Vagina (tissue), 2 donors: ENCODE measurements at regions not wholly inside any gene's neighbourhood (a gene's known extent, or its start where the extent isn't known, plus 50 kb on each side); places are given as distances from the start of the nearest gene placed in this dataset.

ENCODE experiments used
- DNase-seq, 2 donors: peaks; one replicate each; pipeline ENCODE4 v3.0.0-alpha.2; 2017; ENCODE audit errors: extremely low spot score in 2 of 2
- H3K27ac ChIP-seq: fragments of 200-600 bp; sonication (generic); one replicate; pipeline ENCODE4 v1.5.1; 2019
- H3K27me3 ChIP-seq: fragments of 200-600 bp; sonication (generic); one replicate; pipeline ENCODE4 v1.5.1; 2019
- H3K36me3 ChIP-seq, 2 donors: fragments of 200-600 bp; sonication (generic); one replicate each; pipeline ENCODE4 v1.5.1; 2017 to 2019
- H3K4me1 ChIP-seq: fragments of 200-600 bp; sonication (generic); one replicate; pipeline ENCODE4 v1.5.1; 2019
- H3K4me3 ChIP-seq, 2 donors: fragments of 200-600 bp; sonication (generic); 1 replicate in 1 of 2; 2 replicates in 1 of 2; pipeline ENCODE4 v1.5.1; 2016 to 2019
- H3K9me3 ChIP-seq: fragments of 200-600 bp; sonication (generic); one replicate; pipeline ENCODE4 v1.5.1; 2019
- POLR2A ChIP-seq, 2 donors: fragments of 450-650 bp; IDR thresholded peaks; one replicate each; pipeline ENCODE4 v1.6.1; 2017; ENCODE audit warnings: antibody characterized with exemption in 2 of 2, mild to moderate bottlenecking in 2 of 2, moderate library complexity in 2 of 2
- POLR2AphosphoS5 ChIP-seq, 2 donors: sonication (generic); formaldehyde crosslinking; IDR thresholded peaks; one replicate each; pipeline ENCODE4 v1.9.0; 2017; ENCODE audit warnings: antibody characterized with exemption in 2 of 2, mild to moderate bottlenecking in 2 of 2, low read depth in 1 of 2; ENCODE audit not compliant: insufficient read depth in 1 of 2
- intact Hi-C: fragments of 100-400 bp; cut with DNase I; formaldehyde crosslinking; loops from one replicate; pipeline ENCODE4 v1.15.1; 2023
- TF ChIP-seq, protein P1 (sequence below), 3 experiments: fragments of 450-650 bp in 2 of 3; fragments of 200-600 bp in 1 of 3; sonication (generic) in 1 of 3; IDR thresholded peaks; one replicate each; pipeline ENCODE4 v1.5.1; 2017 to 2019; ENCODE audit warnings: antibody characterized with exemption in 3 of 3, mild to moderate bottlenecking in 2 of 3, moderate library complexity in 2 of 3

GRCh38 chr4:71188951-71189350, 149.9 kb upstream of the SLC4A4 start:
- intact Hi-C loops = no loop called here
- H3K36me3 ChIP-seq = no peaks in the 10 kb centered on the region
- no peak for DNase-seq
- TF ChIP-seq, protein P1, sequence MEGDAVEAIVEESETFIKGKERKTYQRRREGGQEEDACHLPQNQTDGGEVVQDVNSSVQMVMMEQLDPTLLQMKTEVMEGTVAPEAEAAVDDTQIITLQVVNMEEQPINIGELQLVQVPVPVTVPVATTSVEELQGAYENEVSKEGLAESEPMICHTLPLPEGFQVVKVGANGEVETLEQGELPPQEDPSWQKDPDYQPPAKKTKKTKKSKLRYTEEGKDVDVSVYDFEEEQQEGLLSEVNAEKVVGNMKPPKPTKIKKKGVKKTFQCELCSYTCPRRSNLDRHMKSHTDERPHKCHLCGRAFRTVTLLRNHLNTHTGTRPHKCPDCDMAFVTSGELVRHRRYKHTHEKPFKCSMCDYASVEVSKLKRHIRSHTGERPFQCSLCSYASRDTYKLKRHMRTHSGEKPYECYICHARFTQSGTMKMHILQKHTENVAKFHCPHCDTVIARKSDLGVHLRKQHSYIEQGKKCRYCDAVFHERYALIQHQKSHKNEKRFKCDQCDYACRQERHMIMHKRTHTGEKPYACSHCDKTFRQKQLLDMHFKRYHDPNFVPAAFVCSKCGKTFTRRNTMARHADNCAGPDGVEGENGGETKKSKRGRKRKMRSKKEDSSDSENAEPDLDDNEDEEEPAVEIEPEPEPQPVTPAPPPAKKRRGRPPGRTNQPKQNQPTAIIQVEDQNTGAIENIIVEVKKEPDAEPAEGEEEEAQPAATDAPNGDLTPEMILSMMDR (IDR thresholded peaks at IDR 0.05) = no peak
- no peak for TF ChIP-seq POLR2A (IDR thresholded peaks at IDR 0.05)
- no peak for TF ChIP-seq POLR2AphosphoS5 (IDR thresholded peaks at IDR 0.05; ENCODE audit: insufficient read depth in 1 of 2, low read depth in 1 of 2)
- H3K9me3 ChIP-seq = no peaks in the 10 kb centered on the region
- H3K4me1 ChIP-seq = no peaks in the 10 kb centered on the region
- H3K27ac ChIP-seq = no peak overlapping the region
- no peak overlapping the region for H3K4me3 ChIP-seq
- no peaks in the 10 kb centered on the region for H3K27me3 ChIP-seq

GRCh38 chr4:71189471-71189870, 149.3 kb upstream of the SLC4A4 start:
- Histone ChIP-seq H3K9me3 (no peaks in the 10 kb centered on the region), H3K27me3 (no peaks in the 10 kb centered on the region), H3K36me3 (no peaks in the 10 kb centered on the region), H3K27ac (no peak overlapping the region), H3K4me3 (no peak overlapping the region), H3K4me1 (no peaks in the 10 kb centered on the region)
- no peak for DNase-seq
- TF ChIP-seq POLR2AphosphoS5 (IDR thresholded peaks at IDR 0.05; ENCODE audit: insufficient read depth in 1 of 2, low read depth in 1 of 2) (no peak), POLR2A (IDR thresholded peaks at IDR 0.05) (no peak)
- TF ChIP-seq, protein P1 (IDR thresholded peaks at IDR 0.05) = no peak
- intact Hi-C loops = no loop called here

- no peaks in the 10 kb centered on the region for H3K9me3 ChIP-seq
- no peak overlapping the region for H3K27ac ChIP-seq
- no peaks in the 10 kb centered on the region for H3K4me1 ChIP-seq
- TF ChIP-seq, protein P1 (IDR thresholded peaks at IDR 0.05) = no peak
- TF ChIP-seq POLR2A (IDR thresholded peaks at IDR 0.05) (no peak), POLR2AphosphoS5 (IDR thresholded peaks at IDR 0.05; ENCODE audit: insufficient read depth in 1 of 2, low read depth in 1 of 2) (no peak)
- no peaks in the 10 kb centered on the region for H3K36me3 ChIP-seq
- no peak overlapping the region for H3K4me3 ChIP-seq
- H3K27me3 ChIP-seq = no peaks in the 10 kb centered on the region
- intact Hi-C loops = no loop called here
- no peak for DNase-seq
These were observed 144.4 kb upstream of the SLC4A4 start for GRCh38 chr4:71194454-71194853.

- no peaks in the 10 kb centered on the region for H3K36me3 ChIP-seq
- no peak for DNase-seq
- intact Hi-C loops = no loop called here
- H3K27ac ChIP-seq = no peak overlapping the region
- H3K9me3 ChIP-seq = no peaks in the 10 kb centered on the region
- no peak overlapping the region for H3K4me3 ChIP-seq
- H3K27me3 ChIP-seq = no peaks in the 10 kb centered on the region
- no peaks in the 10 kb centered on the region for H3K4me1 ChIP-seq
- TF ChIP-seq POLR2AphosphoS5 (IDR thresholded peaks at IDR 0.05; ENCODE audit: insufficient read depth in 1 of 2, low read depth in 1 of 2) = no peak
- TF ChIP-seq POLR2A (IDR thresholded peaks at IDR 0.05) = no peak
- TF ChIP-seq, protein P1 (IDR thresholded peaks at IDR 0.05) = no peak
These were observed 142.9 kb upstream of the SLC4A4 start for GRCh38 chr4:71195924-71196323.

DNA sequence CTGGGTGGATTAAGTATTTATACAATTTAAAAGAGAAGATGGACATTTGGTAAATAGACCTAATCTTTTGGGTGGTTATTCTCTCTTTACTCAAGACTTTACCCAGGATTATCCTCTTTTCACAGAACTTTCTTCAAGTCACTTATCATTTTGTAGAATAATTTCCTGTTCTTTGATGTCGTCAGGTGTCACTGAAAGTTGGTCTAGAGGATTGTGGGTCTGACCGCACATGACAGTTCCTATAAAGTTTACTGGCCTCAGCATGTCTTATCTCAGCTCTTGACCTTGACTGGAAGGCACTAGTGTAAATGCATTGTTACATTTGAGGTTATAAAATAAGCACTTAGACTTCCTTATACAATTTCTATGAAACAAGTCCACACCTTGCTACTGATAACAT, 139.9 kb upstream of the SLC4A4 start:
- no peaks in the 10 kb centered on the region for H3K27me3 ChIP-seq
- intact Hi-C loops = no loop called here
- TF ChIP-seq POLR2AphosphoS5 (IDR thresholded peaks at IDR 0.05; ENCODE audit: insufficient read depth in 1 of 2, low read depth in 1 of 2) = no peak
- TF ChIP-seq POLR2A (IDR thresholded peaks at IDR 0.05) = no peak
- TF ChIP-seq, protein P1 (IDR thresholded peaks at IDR 0.05) = no peak
- no peaks in the 10 kb centered on the region for H3K4me1 ChIP-seq
- H3K9me3 ChIP-seq = no peaks in the 10 kb centered on the region
- H3K4me3 ChIP-seq = no peak overlapping the region
- no peak overlapping the region for H3K27ac ChIP-seq
- H3K36me3 ChIP-seq = no peaks in the 10 kb centered on the region
- no peak for DNase-seq
